WTC11 (cell line): ENCODE measurements at regions not wholly inside any gene's neighbourhood (a gene's known extent, or its start where the extent isn't known, plus 50 kb on each side); places are given as distances from the start of the nearest gene placed in this dataset.

Source experiments
- ATAC-seq: fragments of 200-7000 bp; cut with Tn5 transposase; 2 replicates; pipeline ENCODE4 v1.10.0; 2021; ENCODE audit warnings: mild to moderate bottlenecking, moderate library complexity
- CTCF ChIA-PET: fragments of 300-600 bp; sonication (Branson Sonifier 250); formaldehyde crosslinking; loops from one replicate; lab custom pipeline; 2021; ENCODE audit warnings: antibody characterized with exemption; lab: Charles Lee
- POLR2A ChIA-PET: fragments of 350-600 bp; sonication (Branson Sonifier 250); formaldehyde crosslinking; loops from one replicate; lab custom pipeline; 2021; ENCODE audit warnings: antibody characterized with exemption; lab: Charles Lee
- DNase-seq: peaks from one replicate; pipeline ENCODE4 v3.0.0; 2021; ENCODE audit warnings: low spot score
- H3K27ac Mint-ChIP-seq: 2 replicates; pipeline ENCODE4 v1.8.0; 2021; ENCODE audit warnings: mixed read lengths
- H3K27me3 Mint-ChIP-seq: 2 replicates; pipeline ENCODE4 v1.8.0; 2021; ENCODE audit warnings: low read depth, mild to moderate bottlenecking, moderate library complexity, mixed read lengths
- H3K36me3 Mint-ChIP-seq: 2 replicates; pipeline ENCODE4 v1.8.0; 2021; ENCODE audit warnings: mixed read lengths
- H3K4me1 Mint-ChIP-seq: 2 replicates; pipeline ENCODE4 v1.8.0; 2022; ENCODE audit warnings: mixed read lengths
- H3K4me3 Mint-ChIP-seq: 2 replicates; pipeline ENCODE4 v1.8.0; 2021; ENCODE audit warnings: mild to moderate bottlenecking, moderate library complexity, mixed read lengths
- H3K9me3 Mint-ChIP-seq: 2 replicates; pipeline ENCODE4 v1.8.0; 2021; ENCODE audit warnings: mixed read lengths
- AR ChIP-seq: fragments of 250-450 bp; sonication (Bioruptor Pico); IDR thresholded peaks from 2 replicates; pipeline ENCODE4 v1.9.0; 2021; ENCODE audit warnings: mild to moderate bottlenecking
- ATF1 ChIP-seq: sonication (generic); formaldehyde crosslinking; IDR thresholded peaks from 2 replicates; pipeline ENCODE4 v1.8.1; 2023; ENCODE audit warnings: mild to moderate bottlenecking, moderate library complexity, missing genetic modification reagents
- ATF2 ChIP-seq: sonication (generic); formaldehyde crosslinking; IDR thresholded peaks from 2 replicates; pipeline ENCODE4 v1.8.1; 2022; ENCODE audit warnings: low read depth, missing genetic modification reagents, borderline replicate concordance
- ATF3 ChIP-seq: sonication (generic); formaldehyde crosslinking; conservative IDR thresholded peaks from 2 replicates; pipeline ENCODE4 v1.8.1; 2022; ENCODE audit warnings: mild to moderate bottlenecking, missing genetic modification reagents
- CBFB ChIP-seq: sonication (generic); formaldehyde crosslinking; IDR thresholded peaks from 2 replicates; pipeline ENCODE4 v1.8.1; 2022; ENCODE audit warnings: mild to moderate bottlenecking, low read depth, missing genetic modification reagents
- E2F1 ChIP-seq: sonication (generic); formaldehyde crosslinking; IDR thresholded peaks from 2 replicates; pipeline ENCODE4 v1.8.0; 2022; ENCODE audit warnings: mild to moderate bottlenecking, missing genetic modification reagents
- ETV6 ChIP-seq: sonication (generic); formaldehyde crosslinking; IDR thresholded peaks from 2 replicates; pipeline ENCODE4 v1.8.1; 2022; ENCODE audit warnings: mild to moderate bottlenecking, missing genetic modification reagents
- GABPB1 ChIP-seq: sonication (generic); formaldehyde crosslinking; IDR thresholded peaks from 2 replicates; pipeline ENCODE4 v1.8.1; 2023; ENCODE audit warnings: mild to moderate bottlenecking, missing genetic modification reagents
- IRF2 ChIP-seq: sonication (generic); formaldehyde crosslinking; IDR thresholded peaks from 2 replicates; pipeline ENCODE4 v1.8.0; 2022; ENCODE audit warnings: low read depth, missing genetic modification reagents, borderline replicate concordance
- JAZF1 ChIP-seq: fragments of 250-450 bp; sonication (Bioruptor Pico); IDR thresholded peaks from 2 replicates; pipeline ENCODE4 v1.9.0; 2021; ENCODE audit warnings: moderate library complexity, mild to moderate bottlenecking, inconsistent platforms
- JUN ChIP-seq: sonication (generic); formaldehyde crosslinking; IDR thresholded peaks from 2 replicates; pipeline ENCODE4 v1.8.0; 2023; ENCODE audit warnings: mild to moderate bottlenecking, missing genetic modification reagents
- KAT7 ChIP-seq: sonication (generic); formaldehyde crosslinking; IDR thresholded peaks from 2 replicates; pipeline ENCODE4 v1.8.1; 2023; ENCODE audit warnings: missing genetic modification reagents, mild to moderate bottlenecking, borderline replicate concordance
- MAX ChIP-seq: sonication (generic); formaldehyde crosslinking; IDR thresholded peaks from 2 replicates; pipeline ENCODE4 v1.8.0; 2022; ENCODE audit warnings: mild to moderate bottlenecking, missing genetic modification reagents
- MXD4 ChIP-seq: fragments of 250-450 bp; sonication (Bioruptor Pico); IDR thresholded peaks from 2 replicates; pipeline ENCODE4 v1.8.0; 2021; ENCODE audit warnings: mild to moderate bottlenecking, moderate library complexity, borderline replicate concordance
- NFATC4 ChIP-seq: fragments of 250-450 bp; sonication (Bioruptor Pico); IDR thresholded peaks from 2 replicates; pipeline ENCODE4 v1.9.0; 2021; ENCODE audit warnings: mild to moderate bottlenecking
- NR1H2 ChIP-seq: sonication (generic); formaldehyde crosslinking; IDR thresholded peaks from 2 replicates; pipeline ENCODE4 v1.9.0; 2021; ENCODE audit warnings: mild to moderate bottlenecking, moderate library complexity, missing genetic modification reagents
- NR2C2 ChIP-seq: sonication (generic); formaldehyde crosslinking; IDR thresholded peaks from 2 replicates; pipeline ENCODE4 v1.8.0; 2022; ENCODE audit warnings: mild to moderate bottlenecking, missing genetic modification reagents
- SMAD3 ChIP-seq: sonication (generic); formaldehyde crosslinking; IDR thresholded peaks from 2 replicates; pipeline ENCODE4 v1.8.0; 2022; ENCODE audit warnings: missing genetic modification reagents, mild to moderate bottlenecking, borderline replicate concordance
- SP1 ChIP-seq: sonication (generic); formaldehyde crosslinking; conservative IDR thresholded peaks from 2 replicates; pipeline ENCODE4 v1.8.1; 2022; ENCODE audit warnings: missing genetic modification reagents
- TEAD1 ChIP-seq: sonication (generic); formaldehyde crosslinking; IDR thresholded peaks from 2 replicates; pipeline ENCODE4 v1.8.0; 2022; ENCODE audit warnings: mild to moderate bottlenecking, missing genetic modification reagents
- ZBTB43 ChIP-seq: sonication (generic); formaldehyde crosslinking; IDR thresholded peaks from 2 replicates; pipeline ENCODE4 v1.8.1; 2023; ENCODE audit warnings: mild to moderate bottlenecking, missing genetic modification reagents
- ZNF232 ChIP-seq: sonication (generic); formaldehyde crosslinking; IDR thresholded peaks from 2 replicates; pipeline ENCODE4 v1.8.0; 2022; ENCODE audit warnings: mild to moderate bottlenecking, missing genetic modification reagents
- ZNF317 ChIP-seq: sonication (generic); formaldehyde crosslinking; IDR thresholded peaks from 2 replicates; pipeline ENCODE4 v1.8.1; 2023; ENCODE audit warnings: low read depth, mild to moderate bottlenecking, moderate library complexity, missing genetic modification reagents, borderline replicate concordance
- ZNF423 ChIP-seq: fragments of 250-450 bp; sonication (Bioruptor Pico); IDR thresholded peaks from 2 replicates; pipeline ENCODE4 v2.1.2; 2022; ENCODE audit warnings: mild to moderate bottlenecking, moderate library complexity
- ZNF671 ChIP-seq: fragments of 250-450 bp; sonication (Bioruptor Pico); IDR thresholded peaks from 2 replicates; pipeline ENCODE4 v1.8.0; 2021; ENCODE audit warnings: mild to moderate bottlenecking

GRCh38 chr11:115918576-115918975 lies 414.4 kb upstream of the CADM1 start:
- ATAC-seq (no peak), DNase-seq (no peak)
- no peaks in the 10 kb centered on the region for H3K9me3 Mint-ChIP-seq
- H3K36me3 Mint-ChIP-seq, result no peaks in the 10 kb centered on the region
- TF ChIP-seq JAZF1 (CRISPR knock-in tag), result no peak
- TF ChIP-seq NR2C2 (CRISPR knock-in tag), result no peak
- no peak for TF ChIP-seq GABPB1
- no peak for TF ChIP-seq ZNF317 (CRISPR knock-in tag)
- TF ChIP-seq ZNF232, result no peak
- TF ChIP-seq ZBTB43 (CRISPR knock-in tag), result no peak
- no peak for TF ChIP-seq ETV6 (CRISPR knock-in tag)
- no peak for TF ChIP-seq TEAD1 (CRISPR knock-in tag)
- no peak for TF ChIP-seq E2F1
- no peak for TF ChIP-seq KAT7 (CRISPR knock-in tag)
- TF ChIP-seq JUN (CRISPR knock-in tag), result no peak
- no peak for TF ChIP-seq MXD4 (CRISPR knock-in tag)
- no peak for TF ChIP-seq SMAD3 (CRISPR knock-in tag)
- TF ChIP-seq IRF2 (CRISPR knock-in tag), result no peak
- no peak for TF ChIP-seq NR1H2
- no peak for TF ChIP-seq CBFB
- no peak for TF ChIP-seq MAX (CRISPR knock-in tag)
- TF ChIP-seq SP1 (CRISPR knock-in tag), result no peak
- TF ChIP-seq ATF2 (CRISPR knock-in tag), result no peak
- H3K4me3 Mint-ChIP-seq, result no peak overlapping the region
- peaks cover 6% of the 10 kb centered on the region; the same call in 1 of the 2 replicates for H3K4me1 Mint-ChIP-seq
- no peak overlapping the region for H3K27ac Mint-ChIP-seq
- POLR2A ChIA-PET, result no interaction called here
- CTCF ChIA-PET, result interaction anchor here (1.3 kb wide), 1 partner anchor 9 kb away, joined by 4 read pairs; no protein-coding TSS in a partner anchor
- peaks cover 4% of the 10 kb centered on the region for H3K27me3 Mint-ChIP-seq

- H3K27me3 Mint-ChIP-seq, result peaks cover 4% of the 10 kb centered on the region
- no peaks in the 10 kb centered on the region for H3K9me3 Mint-ChIP-seq
- H3K4me1 Mint-ChIP-seq, result no peaks in the 10 kb centered on the region
- no peak for ATAC-seq
- DNase-seq, result no peak
- TF ChIP-seq NFATC4 (CRISPR knock-in tag), result no peak
- no peak for TF ChIP-seq ATF1
- CTCF ChIA-PET, result no interaction called here
- no peaks in the 10 kb centered on the region for H3K36me3 Mint-ChIP-seq
- H3K27ac Mint-ChIP-seq, result no peak overlapping the region
- H3K4me3 Mint-ChIP-seq, result no peak overlapping the region
- POLR2A ChIA-PET, result no interaction called here
These were observed 412.4 kb upstream of the CADM1 start for GRCh38 chr11:115916608-115917007.

- Mint-ChIP-seq H3K27me3 (no peaks in the 10 kb centered on the region; the same call in 1 of the 2 replicates), H3K4me1 (no peaks in the 10 kb centered on the region), H3K9me3 (peaks cover 9% of the 10 kb centered on the region), H3K4me3 (no peak overlapping the region), H3K36me3 (no peaks in the 10 kb centered on the region), H3K27ac (no peak overlapping the region)
- DNase-seq, result no peak
- POLR2A ChIA-PET, result no interaction called here
- peak; percentile 86 for ATAC-seq
- CTCF ChIA-PET, result interaction anchor here (0.6 to 1.3 kb wide), 10 partner anchors 9 to 578 kb away, joined by 3 to 6 read pairs (median 4); no protein-coding TSS in a partner anchor
- TF ChIP-seq AR (CRISPR knock-in tag), result no peak
- no peak for TF ChIP-seq ZNF671 (CRISPR knock-in tag)
- no peak for TF ChIP-seq ATF3 (CRISPR knock-in tag)
- TF ChIP-seq ZNF423, result no peak
These were observed 408.3 kb upstream of the CADM1 start for GRCh38 chr11:115912484-115912945.
